OCI-LY1 (cell line): ENCODE measurements at regions not wholly inside any gene's neighbourhood (a gene's known extent, or its start where the extent isn't known, plus 50 kb on each side); places are given as distances from the start of the nearest gene placed in this dataset.
"Not testable (repeated sequence)": the region's sequence is repeated elsewhere in the genome, so short reads cannot be mapped to it uniquely, and the experiment has no call there.

Experiments
- H2AFZ ChIP-seq: fragments of 200-600 bp; sonication (generic), shearing (Covaris generic); 2 replicates; pipeline ENCODE4 v1.6.0; 2014; ENCODE audit warnings: antibody characterized with exemption, mild to moderate bottlenecking, low read length
- H3F3A ChIP-seq: fragments of 200-600 bp; sonication (generic), shearing (Covaris generic); 2 replicates; pipeline ENCODE4 v1.6.0; 2014; ENCODE audit warnings: mild to moderate bottlenecking, antibody characterized with exemption, low read length, moderate library complexity; ENCODE audit not compliant: insufficient read depth
- H3K27ac ChIP-seq: fragments of 200-600 bp; sonication (generic); 2 replicates; pipeline ENCODE4 v1.5.1; 2014; ENCODE audit warnings: low read length, mixed run types, mild to moderate bottlenecking, low read depth; ENCODE audit not compliant: poor library complexity, severe bottlenecking
- H3K27me3 ChIP-seq: fragments of 200-600 bp; sonication (generic); 2 replicates; pipeline ENCODE4 v1.6.0; 2014; ENCODE audit warnings: antibody characterized with exemption, mild to moderate bottlenecking, low read length, moderate library complexity; ENCODE audit not compliant: insufficient read depth
- H3K36me3 ChIP-seq: fragments of 200-600 bp; sonication (generic); 2 replicates; pipeline ENCODE4 v1.6.1; 2014; ENCODE audit warnings: mild to moderate bottlenecking, antibody characterized with exemption, low read length, moderate library complexity, mixed read lengths; ENCODE audit not compliant: insufficient read depth
- H3K4me1 ChIP-seq: fragments of 200-600 bp; sonication (generic); 2 replicates; pipeline ENCODE4 v1.5.1; 2014; ENCODE audit warnings: mild to moderate bottlenecking, low read length, moderate library complexity; ENCODE audit not compliant: insufficient read depth, severe bottlenecking
- H3K4me2 ChIP-seq: fragments of 200-600 bp; sonication (generic), shearing (Covaris generic); 2 replicates; pipeline ENCODE4 v1.6.1; 2014; ENCODE audit warnings: low read length
- H3K4me3 ChIP-seq: fragments of 200-600 bp; sonication (generic); 2 replicates; pipeline ENCODE4 v1.5.1; 2014; ENCODE audit warnings: low read length, low read depth, mild to moderate bottlenecking, mixed read lengths; ENCODE audit not compliant: poor library complexity, severe bottlenecking
- H3K79me2 ChIP-seq: fragments of 200-600 bp; shearing (Covaris generic); 2 replicates; pipeline ENCODE4 v1.6.1; 2016; ENCODE audit warnings: mixed run types, low read length, mixed read lengths; ENCODE audit not compliant: insufficient read depth
- H3K9ac ChIP-seq: fragments of 200-600 bp; sonication (generic), shearing (Covaris generic); 2 replicates; pipeline ENCODE4 v1.6.1; 2014; ENCODE audit warnings: mild to moderate bottlenecking, low read length, mixed read lengths
- H3K9me2 ChIP-seq: fragments of 200-600 bp; sonication (generic), shearing (Covaris generic); 2 replicates; pipeline ENCODE4 v1.6.1; 2014; ENCODE audit warnings: low read depth, mild to moderate bottlenecking, low read length, mixed read lengths
- H3K9me3 ChIP-seq: fragments of 200-600 bp; shearing (Covaris generic); 2 replicates; pipeline ENCODE4 v1.6.1; 2014; ENCODE audit warnings: low read length, mixed read lengths
- H4K20me1 ChIP-seq: fragments of 200-600 bp; sonication (generic), shearing (Covaris generic); 2 replicates; pipeline ENCODE4 v1.6.0; 2016; ENCODE audit warnings: mild to moderate bottlenecking, low read length; ENCODE audit not compliant: insufficient read depth
- CTCF ChIP-seq: fragments of 200-600 bp; sonication (generic), shearing (Covaris generic); IDR thresholded peaks from 2 replicates; pipeline ENCODE4 v1.5.1; 2017; ENCODE audit warnings: mild to moderate bottlenecking, antibody characterized with exemption, low read length, moderate library complexity, mixed read lengths
- EZH2 ChIP-seq: fragments of 200-600 bp; sonication (generic), shearing (Covaris generic); IDR thresholded peaks from 2 replicates; pipeline ENCODE4 v1.8.0; 2017; ENCODE audit warnings: borderline replicate concordance, mixed run types, mild to moderate bottlenecking, antibody characterized with exemption, low read length, moderate library complexity, mixed read lengths

- H3K4me2 ChIP-seq, H3K27me3 ChIP-seq, H3K4me1 ChIP-seq, H2AFZ ChIP-seq, H3K9me3 ChIP-seq, H3K9me2 ChIP-seq, H3K36me3 ChIP-seq, H3K9ac ChIP-seq, H3K27ac ChIP-seq, H3F3A ChIP-seq, H4K20me1 ChIP-seq, H3K4me3 ChIP-seq, H3K79me2 ChIP-seq: not testable (repeated sequence)
Observed at GRCh38 chrX:140633105-140633504, 76.5 kb upstream of the LINC00632 start.

- no peaks in the 10 kb centered on the region for H3K9me3 ChIP-seq
- H3K4me2 ChIP-seq = no peak overlapping the region
- no peaks in the 10 kb centered on the region for H4K20me1 ChIP-seq
- no peak overlapping the region for H2AFZ ChIP-seq
- H3K9me2 ChIP-seq = no peaks in the 10 kb centered on the region
- no peaks in the 10 kb centered on the region for H3K27me3 ChIP-seq
- no peak overlapping the region for H3K27ac ChIP-seq
- H3F3A ChIP-seq = no peaks in the 10 kb centered on the region
- H3K4me3 ChIP-seq = no peak overlapping the region
- H3K79me2 ChIP-seq = no peaks in the 10 kb centered on the region
- TF ChIP-seq EZH2 (no peak), CTCF (no peak)
- no peak overlapping the region for H3K9ac ChIP-seq
- no peaks in the 10 kb centered on the region for H3K36me3 ChIP-seq
- H3K4me1 ChIP-seq = no peaks in the 10 kb centered on the region
Observed at GRCh38 chrX:140608111-140608510, 101.4 kb upstream of the LINC00632 start.

GRCh38 chrX:140602140-140602539 lies 97.3 kb upstream of the SOX3 start:
- H3K27me3 ChIP-seq = no peaks in the 10 kb centered on the region
- H3K4me2 ChIP-seq = no peak overlapping the region
- no peaks in the 10 kb centered on the region for H4K20me1 ChIP-seq
- H3K9me2 ChIP-seq = no peaks in the 10 kb centered on the region
- H3F3A ChIP-seq = no peaks in the 10 kb centered on the region
- no peak overlapping the region for H2AFZ ChIP-seq
- no peaks in the 10 kb centered on the region for H3K9me3 ChIP-seq
- no peak overlapping the region for H3K27ac ChIP-seq
- no peak overlapping the region for H3K4me3 ChIP-seq
- H3K4me1 ChIP-seq = no peaks in the 10 kb centered on the region
- TF ChIP-seq EZH2 = no peak
- no peak for TF ChIP-seq CTCF
- H3K9ac ChIP-seq = no peak overlapping the region
- no peaks in the 10 kb centered on the region for H3K79me2 ChIP-seq
- H3K36me3 ChIP-seq = no peaks in the 10 kb centered on the region

GRCh38 chrX:140599851-140600250 lies 95.0 kb upstream of the SOX3 start:
- Histone ChIP-seq H3K27ac (no peak overlapping the region), H3K4me2 (no peak overlapping the region), H3K27me3 (no peaks in the 10 kb centered on the region), H3F3A (no peaks in the 10 kb centered on the region), H3K79me2 (no peaks in the 10 kb centered on the region), H2AFZ (no peak overlapping the region), H3K9me3 (no peaks in the 10 kb centered on the region), H3K4me1 (no peaks in the 10 kb centered on the region), H3K36me3 (no peaks in the 10 kb centered on the region), H3K9ac (no peak overlapping the region), H3K4me3 (no peak overlapping the region), H4K20me1 (no peaks in the 10 kb centered on the region), H3K9me2 (no peaks in the 10 kb centered on the region)
- no peak for TF ChIP-seq CTCF
